HCT116 (cell line): ENCODE measurements at regions not wholly inside any gene's neighbourhood (a gene's known extent, or its start where the extent isn't known, plus 50 kb on each side); places are given as distances from the start of the nearest gene placed in this dataset.

Experiments
- ATAC-seq: fragments of 200-7000 bp; cut with Tn5 transposase; 2 replicates; pipeline ENCODE4 v1.9.1; 2020; ENCODE audit warnings: mild to moderate bottlenecking, moderate library complexity
- BruUV-seq: library from RNA; stranded (reverse); fragments of 400-500 nt; replicated peaks from 2 replicates; lab custom pipeline; 2021; lab: Mats Ljungman, UMichigan
- CTCF ChIA-PET: fragments of 300-600 bp; sonication (Branson Sonifier 250); formaldehyde crosslinking; loops from one replicate; lab custom pipeline; 2021; ENCODE audit warnings: antibody characterized with exemption; lab: Charles Lee
- POLR2A ChIA-PET: fragments of 300-600, 350-600 bp; sonication (Branson Sonifier 250); formaldehyde crosslinking; loops from one replicate; lab custom pipeline; 2021; ENCODE audit warnings: antibody characterized with exemption; lab: Charles Lee
- RAD21 ChIA-PET, 2 experiments: fragments of 300-600 bp; sonication (Branson Sonifier 250); formaldehyde crosslinking; loops; one replicate each; lab custom pipeline; 2023; ENCODE audit warnings: low total read pairs in 2 of 2; ENCODE audit not compliant: uncharacterized antibody in 2 of 2, unreplicated experiment in 2 of 2, low non-redundant PET in 1 of 2; lab: Charles Lee
- DNase-seq: peaks from one replicate; pipeline ENCODE4 v3.0.0-alpha.2; 2010; ENCODE audit warnings: low read depth, low spot score
- H2AFZ ChIP-seq: fragments of 200-600 bp; shearing (Covaris generic), sonication (generic); 2 replicates; pipeline ENCODE4 v1.6.1; 2017; ENCODE audit warnings: low read depth, mixed run types, mixed read lengths, antibody characterized with exemption, low read length; ENCODE audit not compliant: poor library complexity, severe bottlenecking
- H3K27ac ChIP-seq: 2 replicates; pipeline ENCODE4 v1.5.1; 2012; ENCODE audit warnings: low read depth, low read length
- H3K27me3 ChIP-seq: fragments of 200-600 bp; sonication (generic); 2 replicates; pipeline ENCODE4 v1.6.1; 2016; ENCODE audit warnings: mixed run types, low read length, mixed read lengths; ENCODE audit not compliant: insufficient read depth
- H3K36me3 ChIP-seq, 2 experiments: fragments of 200-500 bp in 1 of 2; fragments of 200-600 bp in 1 of 2; sonication (Bioruptor generic) in 1 of 2; sonication (generic) in 1 of 2; 2 replicates each; pipeline versions ENCODE4 v1.5.1 to v1.6.1; 2014 to 2016; ENCODE audit warnings: low read length in 2 of 2, inconsistent platforms in 1 of 2, mixed read lengths in 1 of 2, mixed run types in 1 of 2; ENCODE audit not compliant: insufficient read depth in 2 of 2, control insufficient read depth in 1 of 2
- H3K4me1 ChIP-seq, 2 experiments: fragments of 200-600 bp in 1 of 2; sonication (generic) in 1 of 2; 2 replicates each; pipeline versions ENCODE4 v1.5.1 to v1.6.1; 2012 to 2017; ENCODE audit warnings: low read length in 2 of 2, inconsistent platforms in 1 of 2, mild to moderate bottlenecking in 1 of 2, mixed read lengths in 1 of 2, mixed run types in 1 of 2, moderate library complexity in 1 of 2; ENCODE audit not compliant: insufficient read depth in 2 of 2, control insufficient read depth in 1 of 2
- H3K4me2 ChIP-seq: fragments of 200-600 bp; sonication (generic); 2 replicates; pipeline ENCODE4 v1.6.1; 2017; ENCODE audit warnings: mixed run types, low read length, mixed read lengths
- H3K4me3 ChIP-seq, 2 experiments: fragments of 200-600 bp in 1 of 2; sonication (generic) in 1 of 2; replicated peaks in 1 of 2; 2 replicates each; pipeline ENCODE4 v1.5.1; 2011 to 2016; ENCODE audit warnings: low read length in 2 of 2, control low read depth in 1 of 2, low read depth in 1 of 2, mild to moderate bottlenecking in 1 of 2, mixed read lengths in 1 of 2, mixed run types in 1 of 2
- H3K79me2 ChIP-seq: fragments of 200-600 bp; sonication (generic); 2 replicates; pipeline ENCODE4 v1.6.1; 2017; ENCODE audit warnings: mild to moderate bottlenecking, mixed run types, low read length, moderate library complexity, mixed read lengths; ENCODE audit not compliant: insufficient read depth
- H3K9ac ChIP-seq: fragments of 200-600 bp; sonication (generic); 2 replicates; pipeline ENCODE4 v1.6.1; 2016; ENCODE audit warnings: low read length, mixed read lengths
- H3K9me2 ChIP-seq: fragments of 200-600 bp; sonication (generic), shearing (Covaris generic); 2 replicates; pipeline ENCODE4 v1.6.1; 2017; ENCODE audit warnings: mixed run types, mild to moderate bottlenecking, moderate library complexity; ENCODE audit not compliant: insufficient read depth
- H3K9me3 ChIP-seq, 2 experiments: fragments of 200-500 bp in 1 of 2; fragments of 200-600 bp in 1 of 2; sonication (Bioruptor generic) in 1 of 2; sonication (generic) in 1 of 2; 2 replicates each; pipeline ENCODE4 v1.6.1; 2014 to 2017; ENCODE audit warnings: low read length in 2 of 2, mixed read lengths in 2 of 2, inconsistent platforms in 1 of 2, low read depth in 1 of 2, mild to moderate bottlenecking in 1 of 2, mixed run types in 1 of 2, moderate library complexity in 1 of 2; ENCODE audit not compliant: control insufficient read depth in 1 of 2, insufficient read depth in 1 of 2
- H4K20me1 ChIP-seq: fragments of 200-600 bp; sonication (generic), shearing (Covaris generic); 2 replicates; pipeline ENCODE4 v1.6.1; 2017; ENCODE audit warnings: mixed run types, mild to moderate bottlenecking, moderate library complexity; ENCODE audit not compliant: insufficient read depth
- CBX3 ChIP-seq: IDR thresholded peaks from 2 replicates; pipeline ENCODE4 v1.6.1; 2012; ENCODE audit warnings: low read depth
- CEBPB ChIP-seq: IDR thresholded peaks from 2 replicates; pipeline ENCODE4 v1.6.1; 2012; ENCODE audit warnings: low read depth
- EGR1 ChIP-seq: IDR thresholded peaks from 2 replicates; pipeline ENCODE4 v1.6.1; 2012; ENCODE audit warnings: low read depth
- ELF1 ChIP-seq: IDR thresholded peaks from 2 replicates; pipeline ENCODE4 v1.6.1; 2012; ENCODE audit warnings: low read depth, borderline replicate concordance
- EZH2phosphoT487 ChIP-seq: fragments of 200-600 bp; IDR thresholded peaks from 2 replicates; pipeline ENCODE4 v1.6.1; 2018; ENCODE audit warnings: antibody characterized with exemption, borderline replicate concordance
- FOSL1 ChIP-seq: IDR thresholded peaks from 2 replicates; pipeline ENCODE4 v1.6.1; 2012; ENCODE audit warnings: low read depth
- JUND ChIP-seq: IDR thresholded peaks from 2 replicates; pipeline ENCODE4 v1.6.1; 2012
- POLR2A ChIP-seq: IDR thresholded peaks from 2 replicates; pipeline ENCODE4 v1.7.0; 2011; ENCODE audit warnings: borderline replicate concordance; ENCODE audit not compliant: insufficient read depth, insufficient read length; ENCODE audit errors: extremely low read depth
- RAD21 ChIP-seq: IDR thresholded peaks from 2 replicates; pipeline ENCODE4 v1.6.1; 2012; ENCODE audit warnings: low read depth, mild to moderate bottlenecking
- SIN3A ChIP-seq: IDR thresholded peaks from 2 replicates; pipeline ENCODE4 v1.6.1; 2012; ENCODE audit warnings: low read depth
- SP1 ChIP-seq: IDR thresholded peaks from 2 replicates; pipeline ENCODE4 v1.6.1; 2012; ENCODE audit warnings: low read depth
- SRF ChIP-seq: IDR thresholded peaks from 2 replicates; pipeline ENCODE4 v1.6.1; 2012; ENCODE audit warnings: low read depth
- TCF7L2 ChIP-seq: IDR thresholded peaks from 2 replicates; pipeline ENCODE4 v1.7.0; 2011; ENCODE audit warnings: borderline replicate concordance, inconsistent platforms; ENCODE audit not compliant: insufficient read depth, insufficient read length; ENCODE audit errors: extremely low read depth
- YY1 ChIP-seq: IDR thresholded peaks from 2 replicates; pipeline ENCODE4 v1.6.1; 2011; ENCODE audit warnings: low read length, low read depth, moderate library complexity, mild to moderate bottlenecking; ENCODE audit not compliant: insufficient replicate concordance; ENCODE audit errors: extremely low read depth
- ZFX ChIP-seq: fragments of 450-650 bp; IDR thresholded peaks from 2 replicates; pipeline ENCODE4 v1.6.1; 2017
- ZNF274 ChIP-seq: fragments of 200-500 bp; sonication (Bioruptor generic); IDR thresholded peaks from 2 replicates; pipeline ENCODE4 v1.6.1; 2014; ENCODE audit warnings: mild to moderate bottlenecking, low read depth, low read length, inconsistent platforms
- intact Hi-C: fragments of 100-400 bp; cut with micrococcal nuclease; formaldehyde crosslinking; loops from 2 replicates; pipeline ENCODE4 v1.10.0; 2022
- TF ChIP-seq, protein P1 (sequence below), 3 experiments: fragments of 200-600 bp in 1 of 3; sonication (generic) in 1 of 3; IDR thresholded peaks in 2 of 3; conservative IDR thresholded peaks in 1 of 3; 2 replicates each; pipeline ENCODE4 v1.5.1; 2012 to 2017; ENCODE audit warnings: low read depth in 2 of 3, low read length in 2 of 3, antibody characterized with exemption in 1 of 3, borderline replicate concordance in 1 of 3, control low read depth in 1 of 3, mild to moderate bottlenecking in 1 of 3, mixed read lengths in 1 of 3, mixed run types in 1 of 3, moderate library complexity in 1 of 3; ENCODE audit not compliant: insufficient read depth in 1 of 3
- TF ChIP-seq, protein P2 (sequence below): IDR thresholded peaks from 2 replicates; pipeline ENCODE4 v1.6.1; 2012; ENCODE audit warnings: low read depth
- TF ChIP-seq, protein P3 (sequence below): IDR thresholded peaks from 2 replicates; pipeline ENCODE4 v1.6.1; 2012
- TF ChIP-seq, protein P4 (sequence below): IDR thresholded peaks from 2 replicates; pipeline ENCODE4 v1.6.1; 2011; ENCODE audit warnings: mild to moderate bottlenecking, low read length, moderate library complexity; ENCODE audit not compliant: insufficient replicate concordance; ENCODE audit errors: extremely low read depth

DNA sequence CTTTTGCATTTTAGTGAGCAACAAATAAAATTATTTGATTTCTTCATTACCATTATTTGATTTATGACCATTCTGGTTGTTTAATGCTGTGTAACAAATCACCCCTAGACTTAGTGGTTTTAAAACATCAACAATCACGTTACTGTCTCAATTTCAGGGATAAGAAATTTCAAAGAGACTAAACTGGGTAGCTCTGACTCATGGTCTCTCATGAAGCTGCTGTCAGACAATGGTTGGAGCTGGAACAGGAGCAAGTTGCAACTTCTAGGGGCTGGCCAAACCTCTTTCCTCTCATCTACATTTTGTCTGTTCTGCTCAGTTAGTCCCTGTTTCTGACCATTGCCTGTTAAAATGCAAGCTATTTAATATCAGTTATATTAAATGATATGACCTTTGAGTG is 517.0 kb downstream of the KCNH5 start:
- intact Hi-C loops, result no loop called here
- ChIA-PET POLR2A (no interaction called here), CTCF (no interaction called here), RAD21 (no interaction called here)
- no TSS peak for BruUV-seq
- Histone ChIP-seq H3K9ac (no peak overlapping the region), H4K20me1 (no peaks in the 10 kb centered on the region), H3K27me3 (no peaks in the 10 kb centered on the region), H3K27ac (no peak overlapping the region), H3K4me2 (no peak overlapping the region), H3K4me3 (no peak overlapping the region), H3K9me2 (no peaks in the 10 kb centered on the region), H3K79me2 (no peaks in the 10 kb centered on the region), H3K36me3 (no peaks in the 10 kb centered on the region), H3K9me3 (peaks cover 0 to 5% of the 10 kb centered on the region in 2 experiments; a peak in 2 of 4 replicates), H3K4me1 (no peaks in the 10 kb centered on the region), H2AFZ (no peak overlapping the region)
- no peak for ATAC-seq
- no peak for DNase-seq
- no peak for TF ChIP-seq POLR2A
- TF ChIP-seq SP1, result no peak
- TF ChIP-seq, protein P1, sequence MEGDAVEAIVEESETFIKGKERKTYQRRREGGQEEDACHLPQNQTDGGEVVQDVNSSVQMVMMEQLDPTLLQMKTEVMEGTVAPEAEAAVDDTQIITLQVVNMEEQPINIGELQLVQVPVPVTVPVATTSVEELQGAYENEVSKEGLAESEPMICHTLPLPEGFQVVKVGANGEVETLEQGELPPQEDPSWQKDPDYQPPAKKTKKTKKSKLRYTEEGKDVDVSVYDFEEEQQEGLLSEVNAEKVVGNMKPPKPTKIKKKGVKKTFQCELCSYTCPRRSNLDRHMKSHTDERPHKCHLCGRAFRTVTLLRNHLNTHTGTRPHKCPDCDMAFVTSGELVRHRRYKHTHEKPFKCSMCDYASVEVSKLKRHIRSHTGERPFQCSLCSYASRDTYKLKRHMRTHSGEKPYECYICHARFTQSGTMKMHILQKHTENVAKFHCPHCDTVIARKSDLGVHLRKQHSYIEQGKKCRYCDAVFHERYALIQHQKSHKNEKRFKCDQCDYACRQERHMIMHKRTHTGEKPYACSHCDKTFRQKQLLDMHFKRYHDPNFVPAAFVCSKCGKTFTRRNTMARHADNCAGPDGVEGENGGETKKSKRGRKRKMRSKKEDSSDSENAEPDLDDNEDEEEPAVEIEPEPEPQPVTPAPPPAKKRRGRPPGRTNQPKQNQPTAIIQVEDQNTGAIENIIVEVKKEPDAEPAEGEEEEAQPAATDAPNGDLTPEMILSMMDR (IDR thresholded peaks at IDR 0.05 in 2 of 3, conservative IDR thresholded peaks at IDR 0.05 in 1 of 3; ENCODE audit: borderline replicate concordance in 1 of 3, insufficient read depth in 1 of 3, low read depth in 2 of 3, low read length in 2 of 3), result no peak
- TF ChIP-seq YY1, result no peak
- no peak for TF ChIP-seq CBX3
- TF ChIP-seq, protein P2, sequence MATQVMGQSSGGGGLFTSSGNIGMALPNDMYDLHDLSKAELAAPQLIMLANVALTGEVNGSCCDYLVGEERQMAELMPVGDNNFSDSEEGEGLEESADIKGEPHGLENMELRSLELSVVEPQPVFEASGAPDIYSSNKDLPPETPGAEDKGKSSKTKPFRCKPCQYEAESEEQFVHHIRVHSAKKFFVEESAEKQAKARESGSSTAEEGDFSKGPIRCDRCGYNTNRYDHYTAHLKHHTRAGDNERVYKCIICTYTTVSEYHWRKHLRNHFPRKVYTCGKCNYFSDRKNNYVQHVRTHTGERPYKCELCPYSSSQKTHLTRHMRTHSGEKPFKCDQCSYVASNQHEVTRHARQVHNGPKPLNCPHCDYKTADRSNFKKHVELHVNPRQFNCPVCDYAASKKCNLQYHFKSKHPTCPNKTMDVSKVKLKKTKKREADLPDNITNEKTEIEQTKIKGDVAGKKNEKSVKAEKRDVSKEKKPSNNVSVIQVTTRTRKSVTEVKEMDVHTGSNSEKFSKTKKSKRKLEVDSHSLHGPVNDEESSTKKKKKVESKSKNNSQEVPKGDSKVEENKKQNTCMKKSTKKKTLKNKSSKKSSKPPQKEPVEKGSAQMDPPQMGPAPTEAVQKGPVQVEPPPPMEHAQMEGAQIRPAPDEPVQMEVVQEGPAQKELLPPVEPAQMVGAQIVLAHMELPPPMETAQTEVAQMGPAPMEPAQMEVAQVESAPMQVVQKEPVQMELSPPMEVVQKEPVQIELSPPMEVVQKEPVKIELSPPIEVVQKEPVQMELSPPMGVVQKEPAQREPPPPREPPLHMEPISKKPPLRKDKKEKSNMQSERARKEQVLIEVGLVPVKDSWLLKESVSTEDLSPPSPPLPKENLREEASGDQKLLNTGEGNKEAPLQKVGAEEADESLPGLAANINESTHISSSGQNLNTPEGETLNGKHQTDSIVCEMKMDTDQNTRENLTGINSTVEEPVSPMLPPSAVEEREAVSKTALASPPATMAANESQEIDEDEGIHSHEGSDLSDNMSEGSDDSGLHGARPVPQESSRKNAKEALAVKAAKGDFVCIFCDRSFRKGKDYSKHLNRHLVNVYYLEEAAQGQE, result no peak
- no peak for TF ChIP-seq SRF
- TF ChIP-seq FOSL1, result no peak
- TF ChIP-seq ZNF274, result no peak
- no peak for TF ChIP-seq EGR1
- TF ChIP-seq RAD21, result no peak
- TF ChIP-seq SIN3A, result no peak
- no peak for TF ChIP-seq TCF7L2
- no peak for TF ChIP-seq EZH2phosphoT487
- no peak for TF ChIP-seq ZFX
- TF ChIP-seq, protein P3, sequence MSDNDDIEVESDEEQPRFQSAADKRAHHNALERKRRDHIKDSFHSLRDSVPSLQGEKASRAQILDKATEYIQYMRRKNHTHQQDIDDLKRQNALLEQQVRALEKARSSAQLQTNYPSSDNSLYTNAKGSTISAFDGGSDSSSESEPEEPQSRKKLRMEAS, result no peak
- TF ChIP-seq, protein P4, sequence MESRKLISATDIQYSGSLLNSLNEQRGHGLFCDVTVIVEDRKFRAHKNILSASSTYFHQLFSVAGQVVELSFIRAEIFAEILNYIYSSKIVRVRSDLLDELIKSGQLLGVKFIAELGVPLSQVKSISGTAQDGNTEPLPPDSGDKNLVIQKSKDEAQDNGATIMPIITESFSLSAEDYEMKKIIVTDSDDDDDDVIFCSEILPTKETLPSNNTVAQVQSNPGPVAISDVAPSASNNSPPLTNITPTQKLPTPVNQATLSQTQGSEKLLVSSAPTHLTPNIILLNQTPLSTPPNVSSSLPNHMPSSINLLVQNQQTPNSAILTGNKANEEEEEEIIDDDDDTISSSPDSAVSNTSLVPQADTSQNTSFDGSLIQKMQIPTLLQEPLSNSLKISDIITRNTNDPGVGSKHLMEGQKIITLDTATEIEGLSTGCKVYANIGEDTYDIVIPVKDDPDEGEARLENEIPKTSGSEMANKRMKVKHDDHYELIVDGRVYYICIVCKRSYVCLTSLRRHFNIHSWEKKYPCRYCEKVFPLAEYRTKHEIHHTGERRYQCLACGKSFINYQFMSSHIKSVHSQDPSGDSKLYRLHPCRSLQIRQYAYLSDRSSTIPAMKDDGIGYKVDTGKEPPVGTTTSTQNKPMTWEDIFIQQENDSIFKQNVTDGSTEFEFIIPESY, result no peak
- no peak for TF ChIP-seq CEBPB
- TF ChIP-seq JUND, result no peak
- TF ChIP-seq ELF1, result no peak
